ENCODE measurements at regions not wholly inside any gene's neighbourhood (a gene's known extent, or its start where the extent isn't known, plus 50 kb on each side); places are given as distances from the start of the nearest gene placed in this dataset.
"Not testable (repeated sequence)": the region's sequence is repeated elsewhere in the genome, so short reads cannot be mapped to it uniquely, and the experiment has no call there.

- no peak for DNase-seq
These were observed 95.1 kb upstream of the MRPS22 start for GRCh38 chr3:139248593-139249255.

- DNase-seq, result no peak
These were observed 92.3 kb upstream of the MRPS22 start for GRCh38 chr3:139251529-139251928.

- DNase-seq, result no peak
These were observed 91.1 kb upstream of the MRPS22 start for GRCh38 chr3:139252719-139253118.

GRCh38 chr3:139258276-139258675, 85.5 kb upstream of the MRPS22 start:
- no peak for DNase-seq

GRCh38 chr3:139259398-139259797, 84.4 kb upstream of the MRPS22 start:
- DNase-seq, result no peak

GRCh38 chr3:139260041-139260486, 83.8 kb upstream of the MRPS22 start:
- no peak for DNase-seq

GRCh38 chr3:139260793-139261736, 82.8 kb upstream of the MRPS22 start:
- no peak for DNase-seq

- no peak for DNase-seq
These were observed 81.8 kb upstream of the MRPS22 start for GRCh38 chr3:139261754-139262586.

- DNase-seq, result no peak
These were observed 80.0 kb upstream of the MRPS22 start for GRCh38 chr3:139263798-139264197.

GRCh38 chr3:139264375-139264774, 79.4 kb upstream of the MRPS22 start:
- DNase-seq, result no peak

GRCh38 chr3:139265131-139266016, 78.4 kb upstream of the MRPS22 start:
- DNase-seq, result no peak

- DNase-seq, result no peak
These were observed 76.2 kb upstream of the MRPS22 start for GRCh38 chr3:139267300-139268246.

- no peak for DNase-seq
These were observed 73.8 kb upstream of the MRPS22 start for GRCh38 chr3:139269984-139270383.

GRCh38 chr3:139270652-139271051, 73.2 kb upstream of the MRPS22 start:
- DNase-seq, result not testable (repeated sequence)

- DNase-seq, result no peak
These were observed 63.7 kb upstream of the MRPS22 start for GRCh38 chr3:139280027-139280671.

- no peak for DNase-seq
These were observed 62.7 kb upstream of the MRPS22 start for GRCh38 chr3:139281096-139281495.

GRCh38 chr3:139281522-139282196, 62.2 kb upstream of the MRPS22 start:
- no peak for DNase-seq

- no peak for DNase-seq
These were observed 60.5 kb upstream of the MRPS22 start for GRCh38 chr3:139283301-139283700.

GRCh38 chr3:139284221-139284620, 59.6 kb upstream of the MRPS22 start:
- DNase-seq, result no peak

- DNase-seq, result no peak
These were observed 58.1 kb upstream of the MRPS22 start for GRCh38 chr3:139285691-139286090.

Measured in CD4-positive, alpha-beta T cell treated with Interleukin-4 for 4 hours (primary cell).